GM23338 (cell line): ENCODE measurements at regions not wholly inside any gene's neighbourhood (a gene's known extent, or its start where the extent isn't known, plus 50 kb on each side); places are given as distances from the start of the nearest gene placed in this dataset.

Experiments used
- NANOG ChIP-seq: IDR thresholded peaks from 2 replicates; pipeline ENCODE4 v1.6.1; 2016; ENCODE audit warnings: antibody characterized with exemption, borderline replicate concordance
- TF ChIP-seq, protein P1 (sequence below), 2 experiments: fragments of 200-600 bp in 1 of 2; sonication (generic) in 1 of 2; conservative IDR thresholded peaks; 2 replicates each; pipeline versions ENCODE4 v1.5.1 to v1.6.1; 2016 to 2017; ENCODE audit warnings: antibody characterized with exemption in 2 of 2, low read depth in 2 of 2, mild to moderate bottlenecking in 2 of 2, moderate library complexity in 1 of 2
- TF ChIP-seq, protein P2 (sequence below): IDR thresholded peaks from 2 replicates; pipeline ENCODE4 v1.6.1; 2016; ENCODE audit warnings: antibody characterized with exemption

DNA sequence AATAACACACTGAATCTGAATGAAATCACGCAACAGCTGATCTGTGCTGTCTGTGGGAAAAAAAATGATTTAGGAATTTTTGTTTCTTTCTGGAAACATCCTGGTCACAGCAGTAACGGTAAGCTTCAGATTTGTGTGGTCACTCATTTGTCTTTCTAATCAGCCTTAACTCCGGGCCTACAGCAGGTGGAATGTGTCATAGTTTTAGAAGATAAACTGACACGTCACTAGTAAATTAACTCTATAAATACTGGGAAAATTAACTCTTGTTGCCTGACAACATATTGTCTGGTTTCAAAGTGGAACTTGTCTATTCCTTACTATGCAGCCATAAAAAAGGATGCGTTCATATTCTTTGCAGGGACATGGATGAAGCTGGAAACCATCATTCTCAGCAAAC lies 58.1 kb upstream of the NCK2 start:
- TF ChIP-seq, protein P1, sequence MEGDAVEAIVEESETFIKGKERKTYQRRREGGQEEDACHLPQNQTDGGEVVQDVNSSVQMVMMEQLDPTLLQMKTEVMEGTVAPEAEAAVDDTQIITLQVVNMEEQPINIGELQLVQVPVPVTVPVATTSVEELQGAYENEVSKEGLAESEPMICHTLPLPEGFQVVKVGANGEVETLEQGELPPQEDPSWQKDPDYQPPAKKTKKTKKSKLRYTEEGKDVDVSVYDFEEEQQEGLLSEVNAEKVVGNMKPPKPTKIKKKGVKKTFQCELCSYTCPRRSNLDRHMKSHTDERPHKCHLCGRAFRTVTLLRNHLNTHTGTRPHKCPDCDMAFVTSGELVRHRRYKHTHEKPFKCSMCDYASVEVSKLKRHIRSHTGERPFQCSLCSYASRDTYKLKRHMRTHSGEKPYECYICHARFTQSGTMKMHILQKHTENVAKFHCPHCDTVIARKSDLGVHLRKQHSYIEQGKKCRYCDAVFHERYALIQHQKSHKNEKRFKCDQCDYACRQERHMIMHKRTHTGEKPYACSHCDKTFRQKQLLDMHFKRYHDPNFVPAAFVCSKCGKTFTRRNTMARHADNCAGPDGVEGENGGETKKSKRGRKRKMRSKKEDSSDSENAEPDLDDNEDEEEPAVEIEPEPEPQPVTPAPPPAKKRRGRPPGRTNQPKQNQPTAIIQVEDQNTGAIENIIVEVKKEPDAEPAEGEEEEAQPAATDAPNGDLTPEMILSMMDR (conservative IDR thresholded peaks at IDR 0.05; ENCODE audit: low read depth in 2 of 2), result no peak
- TF ChIP-seq NANOG, result no peak
- TF ChIP-seq, protein P2, sequence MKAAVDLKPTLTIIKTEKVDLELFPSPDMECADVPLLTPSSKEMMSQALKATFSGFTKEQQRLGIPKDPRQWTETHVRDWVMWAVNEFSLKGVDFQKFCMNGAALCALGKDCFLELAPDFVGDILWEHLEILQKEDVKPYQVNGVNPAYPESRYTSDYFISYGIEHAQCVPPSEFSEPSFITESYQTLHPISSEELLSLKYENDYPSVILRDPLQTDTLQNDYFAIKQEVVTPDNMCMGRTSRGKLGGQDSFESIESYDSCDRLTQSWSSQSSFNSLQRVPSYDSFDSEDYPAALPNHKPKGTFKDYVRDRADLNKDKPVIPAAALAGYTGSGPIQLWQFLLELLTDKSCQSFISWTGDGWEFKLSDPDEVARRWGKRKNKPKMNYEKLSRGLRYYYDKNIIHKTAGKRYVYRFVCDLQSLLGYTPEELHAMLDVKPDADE, result no peak
